ENCODE measurements at regions not wholly inside any gene's neighbourhood (a gene's known extent, or its start where the extent isn't known, plus 50 kb on each side); places are given as distances from the start of the nearest gene placed in this dataset.

DNA sequence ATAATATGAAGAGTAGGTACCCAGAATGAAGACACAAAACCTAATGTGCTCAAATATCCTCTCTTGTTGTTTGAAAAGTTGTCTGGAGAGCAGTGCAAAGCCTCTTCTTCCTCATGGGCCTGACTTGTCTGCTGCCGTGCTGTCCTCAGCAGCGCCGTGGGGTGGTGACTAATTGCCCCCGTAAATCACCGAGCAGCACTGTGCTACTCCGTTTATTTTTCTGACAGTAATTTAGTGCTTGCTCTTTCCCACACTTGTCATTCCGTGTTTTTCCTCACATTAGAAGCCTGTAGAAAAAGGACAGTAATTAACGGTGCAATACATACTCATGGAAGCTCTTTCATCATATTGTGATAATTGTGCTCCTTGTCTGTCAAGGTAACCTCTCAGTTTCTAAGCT lies 114.8 kb upstream of the BARHL2 start:
- TF ChIP-seq, protein P1, sequence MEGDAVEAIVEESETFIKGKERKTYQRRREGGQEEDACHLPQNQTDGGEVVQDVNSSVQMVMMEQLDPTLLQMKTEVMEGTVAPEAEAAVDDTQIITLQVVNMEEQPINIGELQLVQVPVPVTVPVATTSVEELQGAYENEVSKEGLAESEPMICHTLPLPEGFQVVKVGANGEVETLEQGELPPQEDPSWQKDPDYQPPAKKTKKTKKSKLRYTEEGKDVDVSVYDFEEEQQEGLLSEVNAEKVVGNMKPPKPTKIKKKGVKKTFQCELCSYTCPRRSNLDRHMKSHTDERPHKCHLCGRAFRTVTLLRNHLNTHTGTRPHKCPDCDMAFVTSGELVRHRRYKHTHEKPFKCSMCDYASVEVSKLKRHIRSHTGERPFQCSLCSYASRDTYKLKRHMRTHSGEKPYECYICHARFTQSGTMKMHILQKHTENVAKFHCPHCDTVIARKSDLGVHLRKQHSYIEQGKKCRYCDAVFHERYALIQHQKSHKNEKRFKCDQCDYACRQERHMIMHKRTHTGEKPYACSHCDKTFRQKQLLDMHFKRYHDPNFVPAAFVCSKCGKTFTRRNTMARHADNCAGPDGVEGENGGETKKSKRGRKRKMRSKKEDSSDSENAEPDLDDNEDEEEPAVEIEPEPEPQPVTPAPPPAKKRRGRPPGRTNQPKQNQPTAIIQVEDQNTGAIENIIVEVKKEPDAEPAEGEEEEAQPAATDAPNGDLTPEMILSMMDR (IDR thresholded peaks at IDR 0.05; ENCODE audit: low read depth, low read length): no peak
- ChIA-PET POLR2A (no interaction called here), CTCF (interaction anchor here (2.7 kb wide), 1 partner anchor 20 kb away, joined by 9 read pairs; no protein-coding TSS in a partner anchor)
- Histone ChIP-seq H3K27ac (ENCODE audit: low read depth, low read length) (no peak overlapping the region), H3K9me3 (ENCODE audit: control insufficient read depth, insufficient read depth, low read length) (peaks cover 9% of the 10 kb centered on the region; the same call in 1 of the 2 replicates), H3K4me3 (ENCODE audit: low read depth, low read length) (no peak overlapping the region), H3K27me3 (ENCODE audit: control insufficient read depth, insufficient read depth, low read length) (peaks cover 53% of the 10 kb centered on the region)
- DNase-seq (ENCODE audit: low read depth, low spot score): no peak

DNA sequence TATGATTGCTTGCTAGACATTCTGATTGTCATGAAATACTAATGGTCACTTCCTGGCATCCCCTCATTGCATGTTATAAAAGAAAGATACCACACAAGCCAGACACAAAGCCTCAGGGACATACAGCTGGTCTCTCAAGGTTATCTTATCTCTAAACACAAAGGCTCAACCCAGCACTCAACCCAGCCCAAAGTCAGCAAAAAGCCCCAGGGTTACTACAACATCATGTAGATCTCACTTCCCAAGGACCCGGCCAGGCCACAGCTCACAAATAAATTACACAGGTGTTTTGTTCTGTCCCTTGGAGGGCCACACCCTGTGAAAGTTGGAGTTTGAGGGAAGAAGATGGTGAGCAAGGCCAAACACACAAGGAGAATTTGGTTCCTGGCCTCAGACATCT lies 109.7 kb upstream of the BARHL2 start:
- CTCF ChIA-PET: no interaction called here

DNA sequence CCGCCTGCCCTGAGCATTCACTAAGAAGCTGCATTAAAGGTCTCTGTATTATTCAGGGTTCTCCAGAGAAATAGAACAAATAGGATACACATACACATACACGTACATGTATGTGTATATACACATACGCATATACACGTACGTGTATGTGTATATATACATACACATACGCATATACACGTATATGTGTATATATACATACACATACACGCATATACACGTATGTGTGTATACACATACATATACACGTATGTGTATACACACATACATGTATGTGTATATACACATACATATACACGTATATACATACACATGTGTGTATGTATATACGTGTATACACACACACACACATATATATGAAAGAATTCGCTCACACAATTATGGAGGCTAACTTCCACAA lies 108.9 kb upstream of the BARHL2 start:
- DNase-seq (ENCODE audit: low read depth, low spot score): no peak
- CTCF ChIA-PET: no interaction called here
- POLR2A ChIA-PET: no interaction called here
- TF ChIP-seq, protein P1 (IDR thresholded peaks at IDR 0.05; ENCODE audit: low read depth, low read length): no peak
- H3K4me3 ChIP-seq (ENCODE audit: low read depth, low read length): no peak overlapping the region
- peaks cover 5% of the 10 kb centered on the region for H3K27me3 ChIP-seq (ENCODE audit: control insufficient read depth, insufficient read depth, low read length)
- no peaks in the 10 kb centered on the region for H3K9me3 ChIP-seq (ENCODE audit: control insufficient read depth, insufficient read depth, low read length)
- H3K27ac ChIP-seq (ENCODE audit: low read depth, low read length): no peak overlapping the region

More for the DNA sequence above, 109.7 kb upstream of the BARHL2 start:
- no peaks in the 10 kb centered on the region for H3K9me3 ChIP-seq (ENCODE audit: control insufficient read depth, insufficient read depth, low read length)
- H3K27ac ChIP-seq (ENCODE audit: low read depth, low read length): no peak overlapping the region
- POLR2A ChIA-PET: no interaction called here
- no peak for DNase-seq (ENCODE audit: low read depth, low spot score)
- TF ChIP-seq, protein P1 (IDR thresholded peaks at IDR 0.05; ENCODE audit: low read depth, low read length): no peak
- H3K4me3 ChIP-seq (ENCODE audit: low read depth, low read length): no peak overlapping the region
- peaks cover 5% of the 10 kb centered on the region for H3K27me3 ChIP-seq (ENCODE audit: control insufficient read depth, insufficient read depth, low read length)

DNA sequence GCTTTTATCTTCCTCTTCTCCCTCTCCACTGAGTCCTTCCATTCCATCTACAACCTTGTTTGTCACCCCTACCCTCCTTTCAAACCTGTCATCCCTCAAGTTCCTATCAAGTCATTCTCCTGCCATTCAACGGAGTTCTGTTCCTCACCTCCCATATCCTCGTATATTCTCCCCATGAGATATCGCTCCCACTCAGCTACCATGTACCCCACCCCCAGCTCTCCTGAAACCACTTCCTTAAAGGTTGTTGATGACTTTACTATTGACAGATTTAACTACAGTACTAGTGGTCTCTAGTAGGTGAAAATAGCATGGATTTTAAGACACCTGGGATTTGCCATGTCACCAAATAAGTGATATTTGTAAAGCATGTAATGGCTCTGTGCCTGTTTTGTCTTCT lies 107.4 kb upstream of the BARHL2 start:
- DNase-seq (ENCODE audit: low read depth, low spot score): no peak
- Histone ChIP-seq H3K4me3 (ENCODE audit: low read depth, low read length) (no peak overlapping the region), H3K9me3 (ENCODE audit: control insufficient read depth, insufficient read depth, low read length) (no peaks in the 10 kb centered on the region), H3K27ac (ENCODE audit: low read depth, low read length) (no peak overlapping the region), H3K27me3 (ENCODE audit: control insufficient read depth, insufficient read depth, low read length) (no peaks in the 10 kb centered on the region)
- TF ChIP-seq, protein P1 (IDR thresholded peaks at IDR 0.05; ENCODE audit: low read depth, low read length): no peak
- ChIA-PET CTCF (interaction anchor here (1.6 kb wide), 1 partner anchor 103 kb away, joined by 5 read pairs; no protein-coding TSS in a partner anchor), POLR2A (no interaction called here)

DNA sequence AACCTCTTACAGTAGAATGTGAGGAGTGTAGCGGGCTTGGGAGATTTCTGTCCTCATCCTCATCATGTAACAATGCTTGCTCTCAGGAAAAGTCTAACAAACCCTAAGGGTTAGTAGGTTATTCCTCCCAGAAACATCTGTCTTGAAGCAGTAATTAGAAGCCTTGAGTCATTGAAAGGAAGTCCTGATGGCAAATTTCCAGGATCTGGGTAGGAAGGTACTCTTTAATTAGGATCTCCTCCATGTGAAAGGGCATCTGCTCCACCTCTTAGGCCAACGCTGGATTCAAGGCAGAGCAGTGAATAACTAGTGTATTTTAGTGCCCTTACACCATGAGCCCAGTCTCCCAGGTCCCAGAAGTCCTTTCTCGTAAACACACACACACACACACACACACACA lies 106.6 kb upstream of the BARHL2 start:
- no peaks in the 10 kb centered on the region for H3K27me3 ChIP-seq (ENCODE audit: control insufficient read depth, insufficient read depth, low read length)
- ChIA-PET CTCF (no interaction called here), POLR2A (no interaction called here)
- TF ChIP-seq, protein P1 (IDR thresholded peaks at IDR 0.05; ENCODE audit: low read depth, low read length): no peak
- H3K4me3 ChIP-seq (ENCODE audit: low read depth, low read length): no peak overlapping the region
- DNase-seq (ENCODE audit: low read depth, low spot score): no peak
- no peak overlapping the region for H3K27ac ChIP-seq (ENCODE audit: low read depth, low read length)
- no peaks in the 10 kb centered on the region for H3K9me3 ChIP-seq (ENCODE audit: control insufficient read depth, insufficient read depth, low read length)

All from AG04450 (cell line).